ENCODE measurements at regions not wholly inside any gene's neighbourhood (a gene's known extent, or its start where the extent isn't known, plus 50 kb on each side); places are given as distances from the start of the nearest gene placed in this dataset.

DNA sequence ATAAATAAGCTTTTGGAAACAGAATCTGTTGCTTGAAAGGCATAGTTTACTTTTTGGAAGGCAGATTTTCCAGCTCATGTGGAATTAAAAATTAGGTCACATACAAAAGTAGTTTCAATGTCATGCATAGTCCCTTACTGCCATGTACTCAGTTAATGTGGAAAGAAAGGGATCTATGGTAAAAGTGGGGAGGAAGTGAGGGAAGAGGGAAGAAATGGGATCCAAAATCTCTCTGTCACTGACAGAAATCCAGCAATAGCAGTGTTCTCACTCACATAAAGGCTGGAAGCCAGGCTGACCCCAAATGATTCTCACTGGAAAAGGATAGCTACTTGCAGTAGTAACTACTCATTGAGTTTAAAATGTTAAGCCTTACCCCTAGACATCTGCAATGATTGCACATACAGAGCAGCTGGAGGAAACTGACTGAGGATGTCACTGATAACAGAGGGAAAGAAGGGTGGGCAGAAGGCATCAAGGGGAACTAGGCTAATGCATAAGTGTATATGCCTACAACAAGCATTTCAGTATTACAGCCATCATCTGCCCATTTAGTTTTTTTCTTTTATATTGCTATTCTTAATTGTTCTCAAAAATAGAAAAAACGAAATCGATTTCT, 445.6 kb downstream of the FAT4 start:
- TF ChIP-seq, protein P1, sequence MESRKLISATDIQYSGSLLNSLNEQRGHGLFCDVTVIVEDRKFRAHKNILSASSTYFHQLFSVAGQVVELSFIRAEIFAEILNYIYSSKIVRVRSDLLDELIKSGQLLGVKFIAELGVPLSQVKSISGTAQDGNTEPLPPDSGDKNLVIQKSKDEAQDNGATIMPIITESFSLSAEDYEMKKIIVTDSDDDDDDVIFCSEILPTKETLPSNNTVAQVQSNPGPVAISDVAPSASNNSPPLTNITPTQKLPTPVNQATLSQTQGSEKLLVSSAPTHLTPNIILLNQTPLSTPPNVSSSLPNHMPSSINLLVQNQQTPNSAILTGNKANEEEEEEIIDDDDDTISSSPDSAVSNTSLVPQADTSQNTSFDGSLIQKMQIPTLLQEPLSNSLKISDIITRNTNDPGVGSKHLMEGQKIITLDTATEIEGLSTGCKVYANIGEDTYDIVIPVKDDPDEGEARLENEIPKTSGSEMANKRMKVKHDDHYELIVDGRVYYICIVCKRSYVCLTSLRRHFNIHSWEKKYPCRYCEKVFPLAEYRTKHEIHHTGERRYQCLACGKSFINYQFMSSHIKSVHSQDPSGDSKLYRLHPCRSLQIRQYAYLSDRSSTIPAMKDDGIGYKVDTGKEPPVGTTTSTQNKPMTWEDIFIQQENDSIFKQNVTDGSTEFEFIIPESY (IDR thresholded peaks at IDR 0.05) = no peak
- TF ChIP-seq, protein P2, sequence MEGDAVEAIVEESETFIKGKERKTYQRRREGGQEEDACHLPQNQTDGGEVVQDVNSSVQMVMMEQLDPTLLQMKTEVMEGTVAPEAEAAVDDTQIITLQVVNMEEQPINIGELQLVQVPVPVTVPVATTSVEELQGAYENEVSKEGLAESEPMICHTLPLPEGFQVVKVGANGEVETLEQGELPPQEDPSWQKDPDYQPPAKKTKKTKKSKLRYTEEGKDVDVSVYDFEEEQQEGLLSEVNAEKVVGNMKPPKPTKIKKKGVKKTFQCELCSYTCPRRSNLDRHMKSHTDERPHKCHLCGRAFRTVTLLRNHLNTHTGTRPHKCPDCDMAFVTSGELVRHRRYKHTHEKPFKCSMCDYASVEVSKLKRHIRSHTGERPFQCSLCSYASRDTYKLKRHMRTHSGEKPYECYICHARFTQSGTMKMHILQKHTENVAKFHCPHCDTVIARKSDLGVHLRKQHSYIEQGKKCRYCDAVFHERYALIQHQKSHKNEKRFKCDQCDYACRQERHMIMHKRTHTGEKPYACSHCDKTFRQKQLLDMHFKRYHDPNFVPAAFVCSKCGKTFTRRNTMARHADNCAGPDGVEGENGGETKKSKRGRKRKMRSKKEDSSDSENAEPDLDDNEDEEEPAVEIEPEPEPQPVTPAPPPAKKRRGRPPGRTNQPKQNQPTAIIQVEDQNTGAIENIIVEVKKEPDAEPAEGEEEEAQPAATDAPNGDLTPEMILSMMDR (IDR thresholded peaks at IDR 0.05; ENCODE audit: low read depth, low read length, missing input control) = no peak
- no peak for TF ChIP-seq TAF1 (conservative IDR thresholded peaks at IDR 0.05)
- TF ChIP-seq NR2F2 (IDR thresholded peaks at IDR 0.05) = no peak
- TF ChIP-seq JUND (IDR thresholded peaks at IDR 0.05) = no peak
- TF ChIP-seq HNF4A (conservative IDR thresholded peaks at IDR 0.05) = no peak
- no peak for TF ChIP-seq FOXA1 (IDR thresholded peaks at IDR 0.05)
- no peak for TF ChIP-seq YY1 (IDR thresholded peaks at IDR 0.05)
- TF ChIP-seq HNF4G (IDR thresholded peaks at IDR 0.05) = no peak
- no peak for TF ChIP-seq FOXA2 (IDR thresholded peaks at IDR 0.05)
- no peak for TF ChIP-seq RAD21 (IDR thresholded peaks at IDR 0.05)
- no peak for TF ChIP-seq RXRA (IDR thresholded peaks at IDR 0.05)
- TF ChIP-seq, protein P3, sequence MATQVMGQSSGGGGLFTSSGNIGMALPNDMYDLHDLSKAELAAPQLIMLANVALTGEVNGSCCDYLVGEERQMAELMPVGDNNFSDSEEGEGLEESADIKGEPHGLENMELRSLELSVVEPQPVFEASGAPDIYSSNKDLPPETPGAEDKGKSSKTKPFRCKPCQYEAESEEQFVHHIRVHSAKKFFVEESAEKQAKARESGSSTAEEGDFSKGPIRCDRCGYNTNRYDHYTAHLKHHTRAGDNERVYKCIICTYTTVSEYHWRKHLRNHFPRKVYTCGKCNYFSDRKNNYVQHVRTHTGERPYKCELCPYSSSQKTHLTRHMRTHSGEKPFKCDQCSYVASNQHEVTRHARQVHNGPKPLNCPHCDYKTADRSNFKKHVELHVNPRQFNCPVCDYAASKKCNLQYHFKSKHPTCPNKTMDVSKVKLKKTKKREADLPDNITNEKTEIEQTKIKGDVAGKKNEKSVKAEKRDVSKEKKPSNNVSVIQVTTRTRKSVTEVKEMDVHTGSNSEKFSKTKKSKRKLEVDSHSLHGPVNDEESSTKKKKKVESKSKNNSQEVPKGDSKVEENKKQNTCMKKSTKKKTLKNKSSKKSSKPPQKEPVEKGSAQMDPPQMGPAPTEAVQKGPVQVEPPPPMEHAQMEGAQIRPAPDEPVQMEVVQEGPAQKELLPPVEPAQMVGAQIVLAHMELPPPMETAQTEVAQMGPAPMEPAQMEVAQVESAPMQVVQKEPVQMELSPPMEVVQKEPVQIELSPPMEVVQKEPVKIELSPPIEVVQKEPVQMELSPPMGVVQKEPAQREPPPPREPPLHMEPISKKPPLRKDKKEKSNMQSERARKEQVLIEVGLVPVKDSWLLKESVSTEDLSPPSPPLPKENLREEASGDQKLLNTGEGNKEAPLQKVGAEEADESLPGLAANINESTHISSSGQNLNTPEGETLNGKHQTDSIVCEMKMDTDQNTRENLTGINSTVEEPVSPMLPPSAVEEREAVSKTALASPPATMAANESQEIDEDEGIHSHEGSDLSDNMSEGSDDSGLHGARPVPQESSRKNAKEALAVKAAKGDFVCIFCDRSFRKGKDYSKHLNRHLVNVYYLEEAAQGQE (IDR thresholded peaks at IDR 0.05) = no peak
- TF ChIP-seq EGR1 (IDR thresholded peaks at IDR 0.05; ENCODE audit: low read depth in 2 of 2) = no peak
- TF ChIP-seq, protein P4, sequence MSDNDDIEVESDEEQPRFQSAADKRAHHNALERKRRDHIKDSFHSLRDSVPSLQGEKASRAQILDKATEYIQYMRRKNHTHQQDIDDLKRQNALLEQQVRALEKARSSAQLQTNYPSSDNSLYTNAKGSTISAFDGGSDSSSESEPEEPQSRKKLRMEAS (IDR thresholded peaks at IDR 0.05) = no peak
- Histone ChIP-seq H3K9me3 (ENCODE audit: control insufficient read depth in 4 of 4, low read length in 3 of 4) (no peaks in the 10 kb centered on the region), H3K36me3 (ENCODE audit: control insufficient read depth in 4 of 4, insufficient read depth in 3 of 4, low read depth in 1 of 4, low read length in 3 of 4) (no peaks in the 10 kb centered on the region), H3K4me1 (ENCODE audit: control insufficient read depth in 4 of 4, insufficient read depth in 4 of 4, low read length in 3 of 4) (no peaks in the 10 kb centered on the region), H3K4me3 (ENCODE audit: low read depth in 1 of 3, low read length in 3 of 3) (no peak overlapping the region), H3K27me3 (ENCODE audit: control insufficient read depth in 4 of 4, insufficient read depth in 4 of 4, low read length in 3 of 4) (peaks cover 0 to 4% (median 0%) of the 10 kb centered on the region in 4 donors), H3K27ac (ENCODE audit: low read depth in 1 of 2, low read length in 2 of 2) (no peak overlapping the region), H3K9ac (ENCODE audit: low read depth in 1 of 2, low read length in 2 of 2) (no peak overlapping the region)
- no peak for DNase-seq (ENCODE audit: low spot score)
- 89% methylated on average over 2 of the region's 2 CpGs for WGBS

DNA sequence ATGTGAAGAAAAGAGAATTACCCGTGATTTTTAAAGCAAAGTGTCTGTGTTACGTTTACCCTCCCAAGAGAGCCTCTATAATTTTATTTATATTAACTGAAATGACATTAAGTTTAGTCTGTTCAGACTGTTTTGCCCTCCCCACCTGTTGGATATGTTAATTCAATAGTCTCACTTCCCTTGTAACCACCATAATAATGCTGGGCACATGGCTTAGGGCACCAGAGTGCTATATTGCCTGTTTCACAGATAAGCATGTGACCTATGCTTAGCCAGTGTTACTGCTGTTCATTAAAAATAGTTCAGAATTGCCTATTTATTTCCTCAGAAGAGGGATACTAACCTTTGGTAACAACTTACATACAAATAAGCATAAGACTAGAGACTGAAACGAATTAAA, 446.2 kb downstream of the FAT4 start:
- TF ChIP-seq, protein P4 (IDR thresholded peaks at IDR 0.05) = no peak
- TF ChIP-seq RAD21 (IDR thresholded peaks at IDR 0.05) = no peak
- no peak for TF ChIP-seq YY1 (IDR thresholded peaks at IDR 0.05)
- TF ChIP-seq FOXA1 (IDR thresholded peaks at IDR 0.05) = no peak
- no peak for TF ChIP-seq EGR1 (IDR thresholded peaks at IDR 0.05; ENCODE audit: low read depth in 2 of 2)
- Histone ChIP-seq H3K36me3 (ENCODE audit: control insufficient read depth in 4 of 4, insufficient read depth in 3 of 4, low read depth in 1 of 4, low read length in 3 of 4) (no peaks in the 10 kb centered on the region), H3K27me3 (ENCODE audit: control insufficient read depth in 4 of 4, insufficient read depth in 4 of 4, low read length in 3 of 4) (peaks cover 0 to 4% (median 0%) of the 10 kb centered on the region in 4 donors), H3K4me1 (ENCODE audit: control insufficient read depth in 4 of 4, insufficient read depth in 4 of 4, low read length in 3 of 4) (no peaks in the 10 kb centered on the region), H3K9me3 (ENCODE audit: control insufficient read depth in 4 of 4, low read length in 3 of 4) (no peaks in the 10 kb centered on the region), H3K4me3 (ENCODE audit: low read depth in 1 of 3, low read length in 3 of 3) (no peak overlapping the region), H3K27ac (ENCODE audit: low read depth in 1 of 2, low read length in 2 of 2) (no peak overlapping the region), H3K9ac (ENCODE audit: low read depth in 1 of 2, low read length in 2 of 2) (no peak overlapping the region)
- WGBS = 70% methylated on average over 3 of the region's 3 CpGs
- DNase-seq (ENCODE audit: low spot score) = no peak
